ENCODE measurements at regions not wholly inside any gene's neighbourhood (a gene's known extent, or its start where the extent isn't known, plus 50 kb on each side); places are given as distances from the start of the nearest gene placed in this dataset.

- TF ChIP-seq, protein P1, sequence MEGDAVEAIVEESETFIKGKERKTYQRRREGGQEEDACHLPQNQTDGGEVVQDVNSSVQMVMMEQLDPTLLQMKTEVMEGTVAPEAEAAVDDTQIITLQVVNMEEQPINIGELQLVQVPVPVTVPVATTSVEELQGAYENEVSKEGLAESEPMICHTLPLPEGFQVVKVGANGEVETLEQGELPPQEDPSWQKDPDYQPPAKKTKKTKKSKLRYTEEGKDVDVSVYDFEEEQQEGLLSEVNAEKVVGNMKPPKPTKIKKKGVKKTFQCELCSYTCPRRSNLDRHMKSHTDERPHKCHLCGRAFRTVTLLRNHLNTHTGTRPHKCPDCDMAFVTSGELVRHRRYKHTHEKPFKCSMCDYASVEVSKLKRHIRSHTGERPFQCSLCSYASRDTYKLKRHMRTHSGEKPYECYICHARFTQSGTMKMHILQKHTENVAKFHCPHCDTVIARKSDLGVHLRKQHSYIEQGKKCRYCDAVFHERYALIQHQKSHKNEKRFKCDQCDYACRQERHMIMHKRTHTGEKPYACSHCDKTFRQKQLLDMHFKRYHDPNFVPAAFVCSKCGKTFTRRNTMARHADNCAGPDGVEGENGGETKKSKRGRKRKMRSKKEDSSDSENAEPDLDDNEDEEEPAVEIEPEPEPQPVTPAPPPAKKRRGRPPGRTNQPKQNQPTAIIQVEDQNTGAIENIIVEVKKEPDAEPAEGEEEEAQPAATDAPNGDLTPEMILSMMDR (conservative IDR thresholded peaks at IDR 0.05; ENCODE audit: low read length) = no peak
- no peak for TF ChIP-seq EZH2phosphoT487 (IDR thresholded peaks at IDR 0.05; ENCODE audit: borderline replicate concordance, low read depth, low read length)
These were observed 187.9 kb upstream of the BTBD3 start for GRCh38 chr20:11729806-11730205.
